ENCODE measurements at regions not wholly inside any gene's neighbourhood (a gene's known extent, or its start where the extent isn't known, plus 50 kb on each side); places are given as distances from the start of the nearest gene placed in this dataset.
A peak's percentile ranks its signal among the peaks of the same experiment; 100 is the strongest.

GRCh38 chr6:166728884-166729530 is 102.0 kb upstream of the RPS6KA2 start:
- DNase-seq (ENCODE audit: low read depth) = peak; percentile 10

DNA sequence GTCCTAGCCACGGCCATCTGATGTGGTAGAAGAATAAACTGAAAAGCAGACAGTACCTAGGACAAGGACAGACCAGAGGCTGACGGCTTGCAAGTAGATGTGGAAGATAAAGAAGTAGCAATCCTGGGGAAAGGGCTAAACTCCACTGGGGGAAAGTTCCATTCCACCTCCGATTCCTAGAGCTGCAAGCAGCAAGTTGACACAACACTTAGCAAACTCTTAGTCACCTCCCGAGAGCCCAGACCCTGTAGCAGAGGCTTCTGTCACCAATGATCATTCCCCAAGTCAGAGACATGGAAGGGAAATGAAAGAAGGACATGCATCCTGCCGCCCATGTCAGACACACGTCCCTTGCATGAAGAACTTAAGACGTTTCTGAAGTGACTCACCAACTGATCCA is 99.2 kb upstream of the RPS6KA2 start:
- no peak for DNase-seq (ENCODE audit: low read depth)

GRCh38 chr6:166725571-166725970 is 98.5 kb upstream of the RPS6KA2 start:
- no peak for DNase-seq (ENCODE audit: low read depth)

GRCh38 chr6:166724576-166724975 is 97.5 kb upstream of the RPS6KA2 start:
- DNase-seq (ENCODE audit: low read depth) = no peak

DNA sequence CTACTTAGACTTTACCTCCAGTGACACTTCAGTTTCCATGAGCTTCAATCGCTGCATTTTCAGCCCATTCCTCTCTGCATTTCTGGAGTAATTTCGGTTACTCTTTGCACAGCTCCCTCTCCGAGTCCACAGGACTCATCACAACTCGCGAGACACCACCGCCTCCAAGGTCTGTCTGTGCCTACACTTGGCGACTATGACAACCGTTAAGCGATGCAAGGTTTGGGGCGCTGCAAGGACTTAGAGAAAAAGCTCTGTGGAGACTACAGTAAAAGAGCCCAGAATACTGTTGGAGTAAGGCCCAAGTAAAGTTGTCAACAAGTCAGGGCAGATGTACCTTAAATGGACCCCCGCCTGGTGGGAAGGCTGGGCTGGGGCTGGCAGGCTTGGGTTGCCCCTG is 95.7 kb upstream of the RPS6KA2 start:
- no peak for DNase-seq (ENCODE audit: low read depth)

DNA sequence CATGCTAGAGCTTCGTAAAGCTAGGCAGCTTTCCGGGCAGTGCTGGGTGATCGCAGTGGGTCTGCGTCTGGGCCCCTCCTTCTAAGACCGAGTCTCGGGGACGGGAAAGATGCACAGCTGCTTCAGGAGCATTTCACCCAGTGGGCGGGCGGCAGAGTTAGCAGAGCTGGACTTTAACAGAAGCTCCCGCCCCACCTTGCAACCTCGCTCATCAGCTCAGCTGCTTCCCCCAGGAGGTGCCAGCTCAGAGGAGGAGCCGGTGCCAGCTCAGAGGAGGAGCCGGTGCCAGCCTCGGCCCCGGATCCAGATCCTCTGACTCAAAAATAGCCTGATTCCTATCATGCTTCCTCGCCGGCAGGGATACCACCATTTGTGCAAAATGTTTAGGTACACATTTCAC is 94.5 kb upstream of the RPS6KA2 start:
- DNase-seq (ENCODE audit: low read depth) = peak; percentile 9

GRCh38 chr6:166720856-166721255 is 93.8 kb upstream of the RPS6KA2 start:
- DNase-seq (ENCODE audit: low read depth) = no peak

- no peak for DNase-seq (ENCODE audit: low read depth)
These were observed 92.0 kb upstream of the RPS6KA2 start for GRCh38 chr6:166719019-166719418.

- DNase-seq (ENCODE audit: low read depth) = no peak
These were observed 91.5 kb upstream of the RPS6KA2 start for GRCh38 chr6:166718516-166718915.

DNA sequence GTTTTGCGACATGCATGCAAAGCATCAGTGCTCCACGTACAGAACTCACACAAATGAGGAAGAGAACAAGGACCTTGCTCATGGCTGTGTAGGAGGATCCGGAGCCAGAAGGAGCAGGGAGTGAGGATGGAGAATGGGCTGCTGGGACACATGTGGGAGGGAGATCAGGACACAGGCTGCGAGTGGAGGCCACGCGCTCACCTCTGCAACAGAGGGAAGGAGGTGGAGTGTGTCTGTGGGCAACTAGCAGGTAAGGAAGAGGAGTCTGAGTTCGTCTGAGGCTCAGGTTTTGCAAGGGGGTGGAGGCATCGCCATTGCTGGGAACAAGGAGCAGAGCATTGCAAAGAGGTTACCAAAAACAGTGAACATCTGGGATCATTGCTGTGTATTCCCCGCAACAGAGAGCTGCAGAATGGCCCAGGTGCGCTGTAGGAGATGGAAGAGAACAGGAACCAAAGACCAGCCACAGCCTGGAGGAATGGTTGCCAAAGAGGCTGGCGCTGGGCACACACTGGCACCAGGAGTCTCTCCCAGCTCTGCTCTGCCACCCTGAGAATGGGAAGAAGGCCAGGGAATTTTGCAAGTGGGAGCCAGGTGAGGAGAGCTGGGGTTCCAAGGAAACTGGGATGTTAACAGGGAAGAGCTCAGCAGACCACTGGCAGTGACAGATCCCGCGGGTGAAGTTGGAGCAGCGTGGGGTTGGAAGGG is 90.0 kb upstream of the RPS6KA2 start:
- DNase-seq (ENCODE audit: low read depth) = no peak

- no peak for DNase-seq (ENCODE audit: low read depth)
These were observed 88.9 kb upstream of the RPS6KA2 start for GRCh38 chr6:166715992-166716391.

DNA sequence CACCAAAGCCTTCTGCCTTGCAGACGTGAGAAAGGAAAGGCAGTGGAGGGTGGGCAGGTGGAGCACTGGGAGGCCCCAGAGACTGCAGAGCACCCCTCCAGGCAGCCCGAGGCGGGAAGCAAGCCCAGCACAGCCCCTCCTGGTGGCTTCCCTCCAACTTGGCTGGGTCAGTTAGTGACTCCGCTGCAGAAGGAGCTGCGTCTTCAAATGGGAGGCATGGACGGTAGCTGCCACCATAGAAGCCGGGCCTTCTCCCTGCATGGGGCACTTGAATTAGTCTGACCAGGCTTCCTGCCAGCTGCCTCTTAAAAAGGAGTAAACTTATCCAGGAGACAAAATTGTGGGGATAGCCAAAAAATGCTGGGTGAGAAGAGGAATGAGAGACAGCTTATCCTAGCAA is 88.0 kb upstream of the RPS6KA2 start:
- no peak for DNase-seq (ENCODE audit: low read depth)

- DNase-seq (ENCODE audit: low read depth) = no peak
These were observed 87.5 kb upstream of the RPS6KA2 start for GRCh38 chr6:166714581-166714980.

- no peak for DNase-seq (ENCODE audit: low read depth)
These were observed 87.1 kb upstream of the RPS6KA2 start for GRCh38 chr6:166714187-166714510.

- no peak for DNase-seq (ENCODE audit: low read depth)
These were observed 86.6 kb upstream of the RPS6KA2 start for GRCh38 chr6:166713434-166714186.

DNA sequence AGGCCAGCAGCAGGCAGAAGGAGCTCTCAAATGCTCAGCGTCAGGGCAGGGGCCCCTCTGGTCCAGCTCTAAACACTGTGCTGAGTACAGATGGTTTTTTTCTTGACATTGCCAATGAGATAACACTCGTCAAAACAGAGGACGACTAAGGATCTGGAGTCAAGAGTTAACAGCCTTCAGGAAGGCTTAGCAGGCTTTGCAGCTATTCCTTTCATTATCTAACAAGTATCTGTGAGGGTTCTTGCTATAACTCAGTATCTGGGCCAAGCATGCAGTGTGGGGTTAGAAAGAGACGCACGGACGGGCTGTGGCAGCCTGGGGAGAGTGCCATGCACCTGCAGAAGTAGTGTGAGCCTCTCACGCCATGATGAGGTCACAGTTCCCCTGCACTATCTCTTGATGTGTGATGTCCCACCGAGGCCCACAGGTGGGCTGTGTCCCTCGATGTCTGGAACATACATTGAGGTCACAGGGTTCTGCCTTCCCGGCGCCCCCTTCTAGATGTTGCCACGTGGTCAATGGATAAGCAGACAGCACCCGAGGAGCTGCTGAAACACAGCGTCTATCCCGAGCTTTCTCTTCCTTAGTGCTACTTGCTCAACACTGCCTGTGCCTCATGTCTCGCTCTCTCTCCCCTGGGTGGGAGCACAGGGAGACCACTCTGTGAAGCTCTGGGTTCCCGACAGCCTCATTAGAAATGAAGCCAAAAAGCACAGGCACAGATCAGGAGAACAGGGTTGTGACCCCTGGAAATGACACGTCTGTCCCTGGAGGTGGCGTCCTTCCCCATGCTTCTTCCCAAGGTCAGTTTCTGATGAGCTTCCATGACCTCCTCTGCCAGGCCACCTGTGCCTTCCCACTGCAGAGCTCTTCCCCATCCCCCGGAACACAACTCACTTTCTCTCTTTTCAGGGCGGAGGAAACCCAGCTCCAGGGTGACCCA is 85.5 kb upstream of the RPS6KA2 start:
- no peak for DNase-seq (ENCODE audit: low read depth)

GRCh38 chr6:166710084-166710483 is 83.0 kb upstream of the RPS6KA2 start:
- no peak for DNase-seq (ENCODE audit: low read depth)

DNA sequence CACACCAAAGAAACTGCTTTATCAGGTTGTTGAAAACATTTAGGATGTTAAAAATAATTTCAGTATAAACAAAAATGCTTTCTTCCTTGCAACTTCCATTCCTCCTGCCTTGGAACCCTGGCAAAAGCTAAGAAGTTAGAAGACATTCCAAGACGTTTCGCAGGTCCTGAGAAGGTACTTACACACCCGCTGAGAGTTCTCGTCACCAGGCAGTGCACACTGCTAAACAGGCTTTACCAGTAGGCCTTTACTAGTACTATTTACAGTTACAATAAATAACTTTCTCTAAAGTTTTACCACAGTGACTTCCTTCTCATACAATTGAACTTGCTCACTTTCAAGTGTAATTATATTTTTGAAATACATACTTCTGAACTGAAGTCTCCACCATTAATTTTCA is 81.4 kb upstream of the RPS6KA2 start:
- no peak for DNase-seq (ENCODE audit: low read depth)

DNA sequence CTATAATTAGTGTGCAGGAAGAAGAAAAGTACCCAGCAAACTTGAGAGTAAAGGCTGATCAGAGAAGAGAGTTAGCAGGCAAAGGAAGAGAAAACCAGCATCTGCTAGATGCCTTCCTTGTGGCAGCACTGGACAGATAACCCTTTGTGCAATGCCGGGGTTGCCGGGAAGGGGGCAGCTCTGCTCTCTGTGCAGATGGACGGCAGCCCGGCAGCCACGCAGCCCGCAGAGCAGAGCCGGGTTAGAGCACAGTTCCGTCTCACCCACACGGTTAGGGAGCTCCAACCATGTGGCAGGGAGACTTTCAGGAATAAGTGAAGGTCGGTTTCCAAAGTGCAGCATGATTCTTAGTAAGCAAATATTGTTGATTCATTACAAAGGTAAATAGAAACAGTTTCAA is 80.0 kb upstream of the RPS6KA2 start:
- peak; percentile 25 for DNase-seq (ENCODE audit: low read depth)

GRCh38 chr6:166705069-166705468 is 78.0 kb upstream of the RPS6KA2 start:
- DNase-seq (ENCODE audit: low read depth) = no peak

DNA sequence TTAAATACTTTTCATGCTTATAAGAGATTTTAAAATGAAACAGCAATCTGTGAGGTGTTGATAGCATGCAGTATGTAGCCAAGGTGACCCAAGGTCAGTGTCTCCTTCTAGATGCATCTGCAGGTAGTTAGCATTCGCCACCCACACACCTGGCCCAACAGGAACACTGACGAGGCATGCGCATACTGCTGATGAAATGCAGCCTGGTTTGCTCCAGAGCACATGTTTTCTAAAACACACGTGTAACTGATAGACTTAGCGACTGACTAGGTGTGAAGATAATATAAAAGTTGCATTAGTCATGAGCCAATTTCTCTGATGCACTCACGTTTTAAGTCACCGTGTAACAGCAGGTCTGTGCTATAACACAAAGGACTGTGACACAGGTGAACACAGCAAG is 77.1 kb upstream of the RPS6KA2 start:
- DNase-seq (ENCODE audit: low read depth) = no peak
